ENCODE measurements at regions not wholly inside any gene's neighbourhood (a gene's known extent, or its start where the extent isn't known, plus 50 kb on each side); places are given as distances from the start of the nearest gene placed in this dataset.
"Not testable (repeated sequence)": the region's sequence is repeated elsewhere in the genome, so short reads cannot be mapped to it uniquely, and the experiment has no call there.

- no peak for TF ChIP-seq CTCF (conservative IDR thresholded peaks at IDR 0.05; ENCODE audit: low read depth, low read length)
- H3K4me3 ChIP-seq (ENCODE audit: low read length): no peak overlapping the region
- DNase-seq (ENCODE audit: low read depth): no peak
Observed at GRCh38 chr4:116243431-116243830, 841.9 kb downstream of the TRAM1L1 start.

GRCh38 chr4:116233971-116234370, 851.4 kb downstream of the TRAM1L1 start:
- no peak for DNase-seq (ENCODE audit: low read depth)
- H3K4me3 ChIP-seq (ENCODE audit: low read length): no peak overlapping the region
- no peak for TF ChIP-seq CTCF (conservative IDR thresholded peaks at IDR 0.05; ENCODE audit: low read depth, low read length)

GRCh38 chr4:116231999-116232398, 853.4 kb downstream of the TRAM1L1 start:
- not testable (repeated sequence) for DNase-seq (ENCODE audit: low read depth)

DNA sequence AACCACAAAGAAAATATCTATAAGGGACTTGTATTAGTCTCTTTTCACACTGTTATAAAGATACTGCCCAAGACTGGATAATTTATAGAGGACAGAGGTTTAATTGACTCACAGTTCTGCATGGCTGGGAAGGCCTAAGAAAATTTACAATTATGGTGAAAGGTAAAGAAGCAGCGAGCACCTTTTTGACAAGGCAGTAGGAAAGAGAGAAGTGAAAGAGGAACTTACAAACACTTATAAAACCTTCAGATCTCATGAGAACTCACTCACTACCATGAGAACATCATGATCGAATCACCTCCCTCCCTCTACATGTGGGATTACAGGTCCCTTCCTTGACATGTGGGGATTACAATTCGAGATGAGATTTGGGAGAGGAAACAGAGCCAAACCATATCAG, 856.0 kb downstream of the TRAM1L1 start:
- TF ChIP-seq CTCF (conservative IDR thresholded peaks at IDR 0.05; ENCODE audit: low read depth, low read length): no peak
- no peak overlapping the region for H3K4me3 ChIP-seq (ENCODE audit: low read length)
- DNase-seq (ENCODE audit: low read depth): no peak

More at GRCh38 chr4:116231999-116232398, 853.4 kb downstream of the TRAM1L1 start:
- H3K4me3 ChIP-seq (ENCODE audit: low read length): not testable (repeated sequence)

GRCh38 chr4:116223040-116223732, 862.2 kb downstream of the TRAM1L1 start:
- H3K4me3 ChIP-seq (ENCODE audit: low read length): no peak overlapping the region
- no peak for TF ChIP-seq CTCF (conservative IDR thresholded peaks at IDR 0.05; ENCODE audit: low read depth, low read length)
- no peak for DNase-seq (ENCODE audit: low read depth)

- H3K4me3 ChIP-seq (ENCODE audit: low read length): no peak overlapping the region
- TF ChIP-seq CTCF (conservative IDR thresholded peaks at IDR 0.05; ENCODE audit: low read depth, low read length): no peak
- no peak for DNase-seq (ENCODE audit: low read depth)
Observed at GRCh38 chr4:116217781-116218180, 867.6 kb downstream of the TRAM1L1 start.

DNA sequence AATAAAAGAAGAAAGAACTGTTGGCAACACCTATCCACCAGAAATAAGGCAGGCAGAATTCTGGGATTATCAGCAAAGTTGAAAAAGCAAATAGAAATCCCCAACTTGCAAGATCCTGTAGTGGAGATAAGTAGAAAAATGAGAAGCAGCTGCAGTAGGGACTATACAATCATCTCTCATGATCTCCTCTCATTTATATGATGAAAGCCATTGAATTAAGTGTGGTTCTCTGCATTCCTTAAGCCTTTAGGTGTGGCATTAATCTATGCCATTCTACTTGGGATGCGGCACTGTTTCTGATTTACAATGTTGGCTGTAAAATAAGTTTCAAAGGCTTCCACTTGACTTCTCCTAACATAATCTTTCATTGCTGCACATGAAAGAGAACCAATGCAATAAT, 869.8 kb downstream of the TRAM1L1 start:
- no peak overlapping the region for H3K4me3 ChIP-seq (ENCODE audit: low read length)
- TF ChIP-seq CTCF (conservative IDR thresholded peaks at IDR 0.05; ENCODE audit: low read depth, low read length): no peak
- DNase-seq (ENCODE audit: low read depth): no peak

Data from retinal pigment epithelial cell (primary cell).